ENCODE measurements at regions not wholly inside any gene's neighbourhood (a gene's known extent, or its start where the extent isn't known, plus 50 kb on each side); places are given as distances from the start of the nearest gene placed in this dataset.

DNA sequence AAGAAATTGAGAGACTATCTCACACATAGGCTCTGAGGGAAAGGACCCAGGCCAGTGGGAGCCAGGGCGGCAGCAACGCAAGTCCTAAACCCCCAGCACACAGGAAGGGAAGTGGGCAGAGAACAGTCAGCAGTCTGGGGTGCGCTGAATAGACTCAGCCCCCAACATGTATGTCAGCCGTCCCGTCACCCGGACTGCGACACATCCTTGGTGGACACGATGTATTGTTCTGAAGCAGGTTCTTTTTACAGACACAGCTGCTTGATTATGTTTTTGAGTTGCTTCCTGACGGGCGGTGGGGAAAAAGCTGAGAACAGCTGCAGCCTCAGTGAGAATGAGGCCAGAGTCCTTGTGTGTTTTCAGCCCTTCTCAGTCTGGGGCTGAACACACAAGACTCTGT lies 64.1 kb upstream of the CXCL14 start (continued):
- TF ChIP-seq ETS1 (IDR thresholded peaks at IDR 0.05) (no peak), ZNF462 (CRISPR knock-in tag; IDR thresholded peaks at IDR 0.05) (no peak), ZNF331 (CRISPR knock-in tag; IDR thresholded peaks at IDR 0.05; ENCODE audit: low read depth) (no peak), JUNB (IDR thresholded peaks at IDR 0.05; ENCODE audit: unreplicated experiment) (no peak), EZH2phosphoT487 (IDR thresholded peaks at IDR 0.05; ENCODE audit: unreplicated experiment) (no peak)

GRCh38 chr5:135642488-135642870 lies 63.7 kb upstream of the CXCL14 start:
- Mint-ChIP-seq H3K4me1 (no peaks in the 10 kb centered on the region), H3K27me3 (ENCODE audit: insufficient read depth, low read depth, poor library complexity) (peaks cover 5% of the 10 kb centered on the region), H3K9me3 (no peaks in the 10 kb centered on the region), H3K27ac (no peak overlapping the region), H3K36me3 (ENCODE audit: low read depth) (no peaks in the 10 kb centered on the region), H3K4me3 (no peak overlapping the region)
- Histone ChIP-seq H2AFZ (no peak overlapping the region), H3K4me1 (ENCODE audit: insufficient read depth) (no peaks in the 10 kb centered on the region), H3K4me2 (no peak overlapping the region), H3K4me3 (no peak overlapping the region), H4K20me1 (replicated peaks; ENCODE audit: insufficient read depth) (no peaks in the 10 kb centered on the region), H3K79me2 (replicated peaks; ENCODE audit: insufficient read depth) (no peaks in the 10 kb centered on the region), H3K36me3 (ENCODE audit: insufficient read depth) (no peaks in the 10 kb centered on the region), H3K9me2 (ENCODE audit: insufficient read depth) (0 out of 2 replicates have a peak, but pooled peaks cover 8% of the 10 kb centered on the region), H3K27ac (ENCODE audit: low read depth) (no peak overlapping the region), H3F3A (replicated peaks; ENCODE audit: low read depth) (no peaks in the 10 kb centered on the region), H3K27me3 (ENCODE audit: insufficient read depth) (no peaks in the 10 kb centered on the region)
- DNase-seq (ENCODE audit: low spot score) (no peak), ATAC-seq (no peak)
- TF ChIP-seq ZNF114 (CRISPR knock-in tag; IDR thresholded peaks at IDR 0.05) (no peak), EZH2phosphoT487 (IDR thresholded peaks at IDR 0.05; ENCODE audit: unreplicated experiment) (no peak), CTCF (conservative IDR thresholded peaks at IDR 0.05; ENCODE audit: low read depth in 2 of 2) (no peak), ZNF331 (CRISPR knock-in tag; IDR thresholded peaks at IDR 0.05; ENCODE audit: low read depth) (no peak), CREB1 (CRISPR knock-in tag; IDR thresholded peaks at IDR 0.05; ENCODE audit: low read depth) (no peak), ETS1 (IDR thresholded peaks at IDR 0.05) (no peak), STAT1 (IDR thresholded peaks at IDR 0.05; ENCODE audit: unreplicated experiment) (no peak), REST (IDR thresholded peaks at IDR 0.05; ENCODE audit: unreplicated experiment) (no peak), POLR2AphosphoS5 (IDR thresholded peaks at IDR 0.05; ENCODE audit: low read depth) (no peak), EZH2 (IDR thresholded peaks at IDR 0.05; ENCODE audit: low read depth, unreplicated experiment) (no peak), JUNB (IDR thresholded peaks at IDR 0.05; ENCODE audit: unreplicated experiment) (no peak)
